ENCODE measurements at regions not wholly inside any gene's neighbourhood (a gene's known extent, or its start where the extent isn't known, plus 50 kb on each side); places are given as distances from the start of the nearest gene placed in this dataset.

GRCh38 chr4:18846313-18846712 lies 824.8 kb upstream of the LCORL start:
- H3K27me3 Mint-ChIP-seq (ENCODE audit: unreplicated experiment) = no peaks in the 10 kb centered on the region
- H3K4me3 Mint-ChIP-seq (ENCODE audit: unreplicated experiment) = no peak overlapping the region
- H3K4me1 Mint-ChIP-seq (ENCODE audit: unreplicated experiment) = no peaks in the 10 kb centered on the region
- no peak for TF ChIP-seq CTCF (IDR thresholded peaks at IDR 0.05; ENCODE audit: unreplicated experiment)
- no peaks in the 10 kb centered on the region for H3K9me3 Mint-ChIP-seq (ENCODE audit: unreplicated experiment)
- no peaks in the 10 kb centered on the region for H3K36me3 Mint-ChIP-seq (ENCODE audit: low read depth, unreplicated experiment)
- no peak overlapping the region for H3K27ac Mint-ChIP-seq (ENCODE audit: unreplicated experiment)
- DNase-seq (ENCODE audit: low spot score) = no peak

DNA sequence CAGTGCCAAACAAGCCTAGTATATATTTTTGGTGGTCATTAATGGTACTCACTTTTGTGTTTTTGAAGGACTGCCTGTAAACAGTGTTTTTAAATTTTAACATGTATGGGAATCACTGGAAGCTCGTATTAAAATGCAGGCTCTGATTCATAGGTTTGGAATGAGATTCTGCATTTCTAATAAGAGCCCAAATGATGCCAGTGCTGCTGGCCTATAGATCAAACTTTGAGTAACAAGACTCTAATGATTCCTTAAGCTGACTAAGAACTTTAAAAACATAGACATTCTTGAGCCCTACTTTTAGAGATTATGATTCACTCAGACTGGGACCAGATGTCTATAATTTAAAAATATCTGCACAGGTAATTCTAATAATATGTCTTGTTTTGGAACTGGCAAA lies 823.2 kb upstream of the LCORL start:
- no peaks in the 10 kb centered on the region for H3K9me3 Mint-ChIP-seq (ENCODE audit: unreplicated experiment)
- no peaks in the 10 kb centered on the region for H3K36me3 Mint-ChIP-seq (ENCODE audit: low read depth, unreplicated experiment)
- no peaks in the 10 kb centered on the region for H3K27me3 Mint-ChIP-seq (ENCODE audit: unreplicated experiment)
- no peak overlapping the region for H3K27ac Mint-ChIP-seq (ENCODE audit: unreplicated experiment)
- no peaks in the 10 kb centered on the region for H3K4me1 Mint-ChIP-seq (ENCODE audit: unreplicated experiment)
- TF ChIP-seq CTCF (IDR thresholded peaks at IDR 0.05; ENCODE audit: unreplicated experiment) = no peak
- no peak overlapping the region for H3K4me3 Mint-ChIP-seq (ENCODE audit: unreplicated experiment)
- DNase-seq (ENCODE audit: low spot score) = no peak

- no peak for DNase-seq (ENCODE audit: low spot score)
- Mint-ChIP-seq H3K36me3 (ENCODE audit: low read depth, unreplicated experiment) (no peaks in the 10 kb centered on the region), H3K9me3 (ENCODE audit: unreplicated experiment) (no peaks in the 10 kb centered on the region), H3K27ac (ENCODE audit: unreplicated experiment) (no peak overlapping the region), H3K27me3 (ENCODE audit: unreplicated experiment) (no peaks in the 10 kb centered on the region), H3K4me1 (ENCODE audit: unreplicated experiment) (peaks cover 6% of the 10 kb centered on the region), H3K4me3 (ENCODE audit: unreplicated experiment) (no peak overlapping the region)
- TF ChIP-seq CTCF (IDR thresholded peaks at IDR 0.05; ENCODE audit: unreplicated experiment) = no peak
Observed at GRCh38 chr4:18842431-18842830, 820.9 kb upstream of the LCORL start.

GRCh38 chr4:18840481-18840880 lies 818.9 kb upstream of the LCORL start:
- no peak for DNase-seq (ENCODE audit: low spot score)
- no peak overlapping the region for H3K4me3 Mint-ChIP-seq (ENCODE audit: unreplicated experiment)
- H3K27ac Mint-ChIP-seq (ENCODE audit: unreplicated experiment) = no peak overlapping the region

More at GRCh38 chr4:18840481-18840880, 818.9 kb upstream of the LCORL start:
- Mint-ChIP-seq H3K9me3 (ENCODE audit: unreplicated experiment) (no peaks in the 10 kb centered on the region), H3K27me3 (ENCODE audit: unreplicated experiment) (no peaks in the 10 kb centered on the region), H3K4me1 (ENCODE audit: unreplicated experiment) (peaks cover 10% of the 10 kb centered on the region), H3K36me3 (ENCODE audit: low read depth, unreplicated experiment) (no peaks in the 10 kb centered on the region)
- TF ChIP-seq CTCF (IDR thresholded peaks at IDR 0.05; ENCODE audit: unreplicated experiment) = no peak

All from endothelial cell (in vitro differentiated cells).